ENCODE measurements at regions not wholly inside any gene's neighbourhood (a gene's known extent, or its start where the extent isn't known, plus 50 kb on each side); places are given as distances from the start of the nearest gene placed in this dataset.
"Not testable (repeated sequence)": the region's sequence is repeated elsewhere in the genome, so short reads cannot be mapped to it uniquely, and the experiment has no call there.

- no peak for DNase-seq
- no TSS peak for BruUV-seq (replicated peaks)
- Mint-ChIP-seq H3K9me3 (ENCODE audit: low read depth, unreplicated experiment) (peaks cover 2% of the 10 kb centered on the region), H3K27ac (ENCODE audit: unreplicated experiment) (no peak overlapping the region), H3K36me3 (ENCODE audit: insufficient read depth, unreplicated experiment) (no peaks in the 10 kb centered on the region), H3K4me1 (ENCODE audit: low read depth, unreplicated experiment) (no peaks in the 10 kb centered on the region), H3K27me3 (ENCODE audit: unreplicated experiment) (no peaks in the 10 kb centered on the region), H3K4me3 (ENCODE audit: low read depth, unreplicated experiment) (no peak overlapping the region)
- CTCF ChIA-PET = no interaction called here
- no peak for TF ChIP-seq CTCF (IDR thresholded peaks at IDR 0.05; ENCODE audit: unreplicated experiment)
- intact Hi-C loops (cut with micrococcal nuclease; ENCODE audit: unreplicated experiment) = no loop called here
Observed at GRCh38 chr1:102500758-102501157, 504.0 kb upstream of the OLFM3 start.

GRCh38 chr1:102498929-102499328 lies 502.2 kb upstream of the OLFM3 start:
- H3K27ac Mint-ChIP-seq (ENCODE audit: unreplicated experiment) = no peak overlapping the region
- intact Hi-C loops (cut with micrococcal nuclease; ENCODE audit: unreplicated experiment) = no loop called here
- H3K9me3 Mint-ChIP-seq (ENCODE audit: low read depth, unreplicated experiment) = peaks cover 7% of the 10 kb centered on the region
- no peak overlapping the region for H3K4me3 Mint-ChIP-seq (ENCODE audit: low read depth, unreplicated experiment)
- H3K4me1 Mint-ChIP-seq (ENCODE audit: low read depth, unreplicated experiment) = no peaks in the 10 kb centered on the region
- DNase-seq = no peak
- no peaks in the 10 kb centered on the region for H3K36me3 Mint-ChIP-seq (ENCODE audit: insufficient read depth, unreplicated experiment)
- H3K27me3 Mint-ChIP-seq (ENCODE audit: unreplicated experiment) = no peaks in the 10 kb centered on the region
- BruUV-seq (replicated peaks) = no TSS peak
- TF ChIP-seq CTCF (IDR thresholded peaks at IDR 0.05; ENCODE audit: unreplicated experiment) = no peak
- CTCF ChIA-PET = no interaction called here

DNA sequence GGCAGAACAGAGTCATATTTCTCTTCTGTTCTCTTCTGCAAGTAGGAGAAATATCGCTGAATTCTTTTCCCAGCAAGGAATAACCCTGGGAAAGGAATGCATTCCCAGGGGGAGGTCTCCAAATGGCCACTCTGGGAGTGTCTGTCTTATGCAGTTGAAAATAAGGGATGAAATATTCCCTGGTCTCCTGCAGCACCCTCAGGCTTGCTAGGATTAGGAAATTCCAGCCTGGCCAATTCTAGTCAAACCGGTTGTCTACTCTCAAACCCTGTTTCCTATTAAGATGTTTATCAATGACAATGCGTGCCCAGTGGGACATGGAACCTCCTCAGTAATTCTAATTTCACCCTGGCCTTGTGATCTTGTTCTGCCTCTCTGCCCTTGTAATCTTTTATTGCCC lies 501.1 kb upstream of the OLFM3 start:
- H3K9me3 Mint-ChIP-seq (ENCODE audit: low read depth, unreplicated experiment); BruUV-seq (replicated peaks); H3K4me3 Mint-ChIP-seq (ENCODE audit: low read depth, unreplicated experiment); H3K4me1 Mint-ChIP-seq (ENCODE audit: low read depth, unreplicated experiment); H3K27ac Mint-ChIP-seq (ENCODE audit: unreplicated experiment); CTCF ChIA-PET; H3K36me3 Mint-ChIP-seq (ENCODE audit: insufficient read depth, unreplicated experiment); H3K27me3 Mint-ChIP-seq (ENCODE audit: unreplicated experiment); DNase-seq; intact Hi-C loops (cut with micrococcal nuclease; ENCODE audit: unreplicated experiment): not testable (repeated sequence)

- CTCF ChIA-PET = no interaction called here
- Mint-ChIP-seq H3K4me3 (ENCODE audit: low read depth, unreplicated experiment) (no peak overlapping the region), H3K9me3 (ENCODE audit: low read depth, unreplicated experiment) (peaks cover 10% of the 10 kb centered on the region), H3K4me1 (ENCODE audit: low read depth, unreplicated experiment) (no peaks in the 10 kb centered on the region), H3K27me3 (ENCODE audit: unreplicated experiment) (no peaks in the 10 kb centered on the region), H3K36me3 (ENCODE audit: insufficient read depth, unreplicated experiment) (no peaks in the 10 kb centered on the region), H3K27ac (ENCODE audit: unreplicated experiment) (no peak overlapping the region)
- intact Hi-C loops (cut with micrococcal nuclease; ENCODE audit: unreplicated experiment) = no loop called here
- DNase-seq = no peak
- BruUV-seq (replicated peaks) = no TSS peak
- TF ChIP-seq CTCF (IDR thresholded peaks at IDR 0.05; ENCODE audit: unreplicated experiment) = no peak
Observed at GRCh38 chr1:102472520-102472919, 475.8 kb upstream of the OLFM3 start.

DNA sequence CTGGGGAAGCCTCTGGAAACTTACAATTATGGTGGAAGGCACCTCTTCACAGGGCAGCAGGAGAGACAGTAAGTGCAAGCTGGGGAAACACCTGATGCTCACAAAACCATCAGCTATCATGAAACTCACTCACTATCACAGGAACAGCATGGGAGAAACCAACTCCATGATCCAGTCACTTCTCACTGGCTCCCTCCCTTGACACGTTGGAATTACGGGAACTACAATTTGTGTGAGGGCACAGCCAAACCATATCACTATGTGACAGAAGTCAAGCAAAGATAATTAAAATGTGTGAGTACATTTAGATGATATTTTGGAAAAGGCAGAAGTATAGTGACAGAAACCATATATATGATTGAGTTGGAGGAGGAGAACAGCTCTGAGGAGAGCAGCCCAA lies 474.0 kb upstream of the OLFM3 start:
- Mint-ChIP-seq H3K9me3 (ENCODE audit: low read depth, unreplicated experiment) (peaks cover 10% of the 10 kb centered on the region), H3K27ac (ENCODE audit: unreplicated experiment) (no peak overlapping the region), H3K36me3 (ENCODE audit: insufficient read depth, unreplicated experiment) (no peaks in the 10 kb centered on the region), H3K4me3 (ENCODE audit: low read depth, unreplicated experiment) (no peak overlapping the region), H3K4me1 (ENCODE audit: low read depth, unreplicated experiment) (no peaks in the 10 kb centered on the region), H3K27me3 (ENCODE audit: unreplicated experiment) (no peaks in the 10 kb centered on the region)
- TF ChIP-seq CTCF (IDR thresholded peaks at IDR 0.05; ENCODE audit: unreplicated experiment) = no peak
- CTCF ChIA-PET = no interaction called here
- no peak for DNase-seq
- no TSS peak for BruUV-seq (replicated peaks)
- intact Hi-C loops (cut with micrococcal nuclease; ENCODE audit: unreplicated experiment) = no loop called here
